ENCODE measurements at regions not wholly inside any gene's neighbourhood (a gene's known extent, or its start where the extent isn't known, plus 50 kb on each side); places are given as distances from the start of the nearest gene placed in this dataset.

DNA sequence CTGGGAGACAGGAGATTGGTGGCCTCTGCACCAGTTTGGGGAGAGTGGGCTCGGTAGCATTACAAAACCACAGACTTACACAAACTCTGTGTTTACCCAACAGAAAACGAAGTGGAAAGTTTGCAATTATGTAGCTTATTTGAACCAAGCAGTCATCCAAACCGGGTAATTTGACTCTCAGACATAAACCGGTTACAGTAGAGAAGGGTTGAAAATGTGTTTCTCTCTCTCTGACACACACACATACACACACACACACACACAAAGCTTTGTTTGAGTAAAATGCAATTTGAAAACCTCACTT is 97.1 kb upstream of the ZNF608 start:
- DNase-seq (ENCODE audit: extremely low spot score): no peak
- ChIA-PET POLR2A (no interaction called here), CTCF (no interaction called here)
- TF ChIP-seq, protein P1, sequence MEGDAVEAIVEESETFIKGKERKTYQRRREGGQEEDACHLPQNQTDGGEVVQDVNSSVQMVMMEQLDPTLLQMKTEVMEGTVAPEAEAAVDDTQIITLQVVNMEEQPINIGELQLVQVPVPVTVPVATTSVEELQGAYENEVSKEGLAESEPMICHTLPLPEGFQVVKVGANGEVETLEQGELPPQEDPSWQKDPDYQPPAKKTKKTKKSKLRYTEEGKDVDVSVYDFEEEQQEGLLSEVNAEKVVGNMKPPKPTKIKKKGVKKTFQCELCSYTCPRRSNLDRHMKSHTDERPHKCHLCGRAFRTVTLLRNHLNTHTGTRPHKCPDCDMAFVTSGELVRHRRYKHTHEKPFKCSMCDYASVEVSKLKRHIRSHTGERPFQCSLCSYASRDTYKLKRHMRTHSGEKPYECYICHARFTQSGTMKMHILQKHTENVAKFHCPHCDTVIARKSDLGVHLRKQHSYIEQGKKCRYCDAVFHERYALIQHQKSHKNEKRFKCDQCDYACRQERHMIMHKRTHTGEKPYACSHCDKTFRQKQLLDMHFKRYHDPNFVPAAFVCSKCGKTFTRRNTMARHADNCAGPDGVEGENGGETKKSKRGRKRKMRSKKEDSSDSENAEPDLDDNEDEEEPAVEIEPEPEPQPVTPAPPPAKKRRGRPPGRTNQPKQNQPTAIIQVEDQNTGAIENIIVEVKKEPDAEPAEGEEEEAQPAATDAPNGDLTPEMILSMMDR (IDR thresholded peaks at IDR 0.05; ENCODE audit: control extremely low read depth, extremely low read depth, low read depth, missing control alignments): no peak

DNA sequence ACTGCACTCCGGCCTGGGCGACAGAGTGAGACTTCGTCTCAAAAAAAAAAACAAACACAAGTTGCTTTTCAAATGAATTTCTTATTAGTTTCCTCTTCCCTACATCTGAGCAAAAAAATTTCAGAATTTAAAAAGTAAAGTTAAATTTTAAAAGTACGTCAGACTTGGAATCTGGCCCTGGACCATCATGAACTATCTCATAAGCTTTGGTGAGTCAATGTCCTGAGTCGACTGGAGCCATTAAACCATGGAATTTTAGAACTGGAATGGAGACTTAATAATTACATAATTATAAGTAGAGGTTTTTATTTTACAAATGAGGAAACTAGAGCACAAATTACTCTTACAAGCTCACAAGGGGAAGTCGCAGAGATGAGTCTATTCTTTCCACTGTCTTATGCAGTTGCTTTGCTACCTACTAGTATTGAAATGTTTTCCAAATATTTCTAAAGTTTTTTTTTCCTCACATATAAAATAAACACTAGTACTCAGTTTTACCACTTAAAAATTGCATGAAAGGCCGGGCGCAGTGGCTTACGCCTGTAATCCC is 98.0 kb upstream of the ZNF608 start:
- ChIA-PET POLR2A (no interaction called here), CTCF (interaction anchor here (0.6 kb wide), 1 partner anchor 123 kb away, joined by 3 read pairs; no protein-coding TSS in a partner anchor)
- TF ChIP-seq, protein P1 (IDR thresholded peaks at IDR 0.05; ENCODE audit: control extremely low read depth, extremely low read depth, low read depth, missing control alignments): no peak
- DNase-seq (ENCODE audit: extremely low spot score): no peak

DNA sequence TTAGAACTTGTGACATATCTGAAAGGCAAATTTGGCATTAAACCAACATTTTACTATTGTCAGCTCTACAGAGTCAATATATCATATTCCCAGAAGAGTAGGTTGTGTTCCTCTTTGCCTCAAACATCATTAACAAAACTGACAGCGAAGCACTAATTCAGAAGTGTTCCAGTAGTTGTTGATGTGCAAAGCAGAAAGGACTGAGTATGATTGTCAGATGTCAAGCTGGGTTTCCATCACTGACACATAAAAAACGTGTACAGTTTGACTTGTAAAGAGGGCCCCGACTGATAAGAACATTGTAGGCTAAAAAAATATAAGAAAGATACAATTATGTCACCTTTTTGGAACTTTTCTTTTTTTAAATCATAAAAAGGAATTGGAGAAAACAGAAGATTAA is 101.5 kb upstream of the ZNF608 start:
- ChIA-PET POLR2A (no interaction called here), CTCF (interaction anchor here (1.4 kb wide), 1 partner anchor 19 kb away, joined by 3 read pairs; no protein-coding TSS in a partner anchor)
- TF ChIP-seq, protein P1 (IDR thresholded peaks at IDR 0.05; ENCODE audit: control extremely low read depth, extremely low read depth, low read depth, missing control alignments): no peak
- DNase-seq (ENCODE audit: extremely low spot score): no peak

DNA sequence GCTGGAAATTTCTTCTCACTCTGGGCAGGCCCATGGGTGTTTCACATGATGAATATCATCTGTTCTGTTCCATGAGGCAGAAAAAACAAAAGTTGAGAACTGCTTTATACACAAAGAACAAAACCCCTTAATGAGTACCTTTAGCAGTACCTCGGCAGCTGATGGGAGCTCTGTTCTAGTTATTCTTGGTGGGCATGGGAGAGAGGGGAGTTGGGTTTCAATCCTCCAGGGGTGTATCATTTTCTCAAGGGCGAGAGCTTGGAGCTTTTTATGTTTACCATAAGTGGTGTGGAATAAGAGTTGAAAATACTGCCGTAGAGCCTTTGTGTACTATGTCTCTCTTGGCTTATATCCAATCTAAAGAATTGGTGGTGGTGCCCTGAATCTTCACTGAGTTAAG is 103.3 kb upstream of the ZNF608 start:
- ChIA-PET POLR2A (no interaction called here), CTCF (interaction anchor here (1.0 to 2.0 kb wide), 6 partner anchors 11 to 99 kb away, joined by 3 to 7 read pairs (median 4); no protein-coding TSS in a partner anchor)
- TF ChIP-seq, protein P1 (IDR thresholded peaks at IDR 0.05; ENCODE audit: control extremely low read depth, extremely low read depth, low read depth, missing control alignments): no peak

DNA sequence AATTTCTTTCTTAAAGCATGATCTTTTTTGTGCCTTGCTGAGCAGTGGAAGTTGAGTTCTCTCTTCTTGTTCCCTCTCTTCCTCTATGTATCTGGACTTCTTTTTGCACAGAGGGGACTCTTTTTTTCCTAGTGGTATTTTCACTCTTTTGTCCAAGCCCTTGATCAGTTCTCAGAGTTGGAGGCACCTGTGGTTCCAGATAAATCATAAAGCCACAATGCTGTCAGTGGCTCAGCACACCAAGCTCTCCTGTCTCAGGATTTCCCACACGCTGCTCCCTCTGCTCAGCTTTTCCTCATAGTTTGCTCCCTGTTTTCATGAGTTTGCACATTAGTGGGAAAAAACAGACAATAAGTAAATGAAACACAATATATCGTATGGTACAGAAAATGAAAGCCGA is 110.3 kb upstream of the ZNF608 start:
- DNase-seq (ENCODE audit: extremely low spot score): no peak
- TF ChIP-seq, protein P1 (IDR thresholded peaks at IDR 0.05; ENCODE audit: control extremely low read depth, extremely low read depth, low read depth, missing control alignments): no peak
- ChIA-PET CTCF (no interaction called here), POLR2A (no interaction called here)

More for the DNA sequence above, 103.3 kb upstream of the ZNF608 start:
- DNase-seq (ENCODE audit: extremely low spot score): no peak

DNA sequence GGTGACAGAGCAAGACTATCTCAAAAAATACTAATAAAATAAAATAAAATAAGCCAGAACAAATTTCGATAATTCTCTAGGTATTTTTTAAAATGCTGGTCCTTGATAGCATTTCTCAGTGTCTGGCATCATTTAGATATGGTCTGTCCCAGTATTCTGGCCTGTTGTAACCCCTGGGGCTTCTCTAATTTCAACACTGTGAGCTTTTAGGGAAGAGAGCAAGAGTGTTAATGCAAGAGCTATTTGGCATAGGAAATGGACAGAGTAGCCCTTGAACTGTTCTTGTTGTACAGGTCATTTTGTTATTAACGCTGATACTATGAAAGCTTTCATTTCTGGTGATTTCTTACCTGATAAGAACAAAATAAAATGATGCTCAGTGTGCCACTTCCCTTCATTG is 112.2 kb upstream of the ZNF608 start:
- CTCF ChIA-PET: interaction anchor here (0.9 kb wide), 1 partner anchor 35 kb away, joined by 3 read pairs; no protein-coding TSS in a partner anchor

More for the DNA sequence above, 112.2 kb upstream of the ZNF608 start:
- no peak for DNase-seq (ENCODE audit: extremely low spot score)
- POLR2A ChIA-PET: no interaction called here
- TF ChIP-seq, protein P1 (IDR thresholded peaks at IDR 0.05; ENCODE audit: control extremely low read depth, extremely low read depth, low read depth, missing control alignments): no peak

All from GM10248 (cell line).